Activated naive CD4-positive, alpha-beta T cell treated with anti-CD3 and anti-CD28 coated beads, Interleukin-2, amount 50 U/mL, for 72 hours (primary cell): ENCODE measurements at regions not wholly inside any gene's neighbourhood (a gene's known extent, or its start where the extent isn't known, plus 50 kb on each side); places are given as distances from the start of the nearest gene placed in this dataset.

Experiments
- ATAC-seq, 2 donors: fragments of 150-1000 bp; cut with Tn5 transposase; 2 replicates each; pipeline ENCODE4 v1.10.0; 2021; ENCODE audit warnings: mild to moderate bottlenecking in 2 of 2, moderate library complexity in 2 of 2
- DNase-seq, 2 donors: peaks; one replicate each; pipeline ENCODE4 v3.0.0; 2021 to 2022; ENCODE audit warnings: low spot score in 2 of 2
- H3K27ac Mint-ChIP-seq, 2 donors: one replicate each; pipeline ENCODE4 v1.8.0; 2022; ENCODE audit warnings: mild to moderate bottlenecking in 2 of 2, mixed read lengths in 2 of 2
- H3K36me3 Mint-ChIP-seq, 2 donors: one replicate each; pipeline ENCODE4 v1.8.0; 2022; ENCODE audit warnings: mixed read lengths in 2 of 2
- H3K9me3 Mint-ChIP-seq, 2 donors: one replicate each; pipeline ENCODE4 v1.8.0; 2022; ENCODE audit warnings: mixed read lengths in 2 of 2

DNA sequence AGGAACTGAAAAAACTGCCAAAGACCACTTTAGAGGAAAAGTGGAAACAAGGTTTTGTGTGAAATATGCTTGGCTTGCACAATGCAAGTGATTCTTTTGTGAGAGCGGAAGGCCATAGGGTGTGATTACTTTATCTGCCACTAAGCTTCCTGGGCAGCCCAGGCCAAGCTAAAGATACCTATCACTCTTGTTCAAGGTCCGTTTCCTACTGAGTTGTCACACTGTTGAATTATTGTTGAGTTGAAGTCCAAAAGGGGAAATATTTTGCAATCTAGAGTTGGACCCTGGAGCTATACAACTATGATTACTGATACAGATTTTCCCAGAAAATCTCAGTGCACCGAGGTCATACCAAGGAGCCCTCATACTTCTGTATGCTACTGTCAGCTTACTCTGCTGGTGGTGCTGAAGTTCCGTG is 72.7 kb upstream of the CTAGE1 start:
- no peak for ATAC-seq
- Mint-ChIP-seq H3K9me3 (peaks cover 4% of the 10 kb centered on the region in 2 donors), H3K27ac (no peak overlapping the region), H3K36me3 (no peaks in the 10 kb centered on the region)
- no peak for DNase-seq

DNA sequence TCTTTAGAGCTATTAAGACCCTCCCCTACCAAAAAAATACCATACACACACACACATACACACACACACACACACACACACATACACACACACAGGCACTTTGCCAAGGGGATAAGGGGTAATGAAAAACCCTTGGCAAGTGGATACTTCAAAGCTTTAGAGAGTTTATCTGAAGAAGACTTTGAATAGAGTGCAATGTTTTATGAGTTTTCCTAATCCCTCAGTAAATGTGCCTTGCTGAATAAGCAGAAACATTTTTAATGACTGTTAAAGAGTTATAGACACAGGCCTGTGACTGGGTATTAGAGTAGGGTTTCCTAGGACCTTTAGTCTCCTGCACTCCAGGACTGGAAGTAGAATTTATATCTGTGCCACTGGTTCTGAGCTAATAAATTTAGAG is 75.5 kb upstream of the CTAGE1 start:
- DNase-seq: no peak
- H3K27ac Mint-ChIP-seq: no peak overlapping the region
- peaks cover 9 to 10% of the 10 kb centered on the region in 2 donors for H3K9me3 Mint-ChIP-seq
- no peak for ATAC-seq
- H3K36me3 Mint-ChIP-seq: no peaks in the 10 kb centered on the region

- peaks cover 4 to 10% of the 10 kb centered on the region in 2 donors for H3K9me3 Mint-ChIP-seq
- H3K27ac Mint-ChIP-seq: no peak overlapping the region
- DNase-seq (no peak), ATAC-seq (no peak)
- no peaks in the 10 kb centered on the region for H3K36me3 Mint-ChIP-seq
Measured at GRCh38 chr18:22493940-22494339, 76.2 kb upstream of the CTAGE1 start.

DNA sequence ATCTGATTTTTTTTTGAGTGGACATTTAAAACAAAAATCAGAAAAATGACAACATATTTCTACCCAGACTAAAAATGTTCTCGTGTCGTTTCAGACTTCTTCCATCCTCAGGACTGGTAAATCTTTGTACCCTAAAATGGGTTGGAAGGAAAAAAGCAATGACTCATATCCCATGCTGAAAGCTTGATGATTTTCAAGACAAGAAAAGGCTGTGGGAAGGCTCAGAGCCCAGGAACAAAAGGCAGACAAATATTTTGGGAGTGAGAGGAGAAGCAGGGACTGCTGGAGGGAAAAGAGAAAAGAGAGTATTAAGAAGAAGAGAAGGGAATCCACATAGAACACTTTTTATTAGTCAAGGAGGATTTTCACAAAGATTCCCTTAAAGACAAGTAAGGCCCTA is 77.1 kb upstream of the CTAGE1 start:
- no peak overlapping the region for H3K27ac Mint-ChIP-seq
- peaks cover 4 to 10% of the 10 kb centered on the region in 2 donors for H3K9me3 Mint-ChIP-seq
- ATAC-seq: no peak
- no peak for DNase-seq
- H3K36me3 Mint-ChIP-seq: no peaks in the 10 kb centered on the region

- no peak for DNase-seq
- Mint-ChIP-seq H3K27ac (no peak overlapping the region), H3K9me3 (peaks cover 4 to 6% of the 10 kb centered on the region in 2 donors), H3K36me3 (no peaks in the 10 kb centered on the region)
- ATAC-seq: no peak
Measured at GRCh38 chr18:22499421-22499820, 81.7 kb upstream of the CTAGE1 start.

- no peak for ATAC-seq
- H3K9me3 Mint-ChIP-seq: no peaks in the 10 kb centered on the region
- DNase-seq: no peak
- H3K36me3 Mint-ChIP-seq: no peaks in the 10 kb centered on the region
- peak overlapping the region in 1 of 2 donors; percentile 44 for H3K27ac Mint-ChIP-seq
Measured at GRCh38 chr18:22503803-22504202, 86.1 kb upstream of the CTAGE1 start.

- Mint-ChIP-seq H3K27ac (no peak overlapping the region), H3K36me3 (no peaks in the 10 kb centered on the region), H3K9me3 (no peaks in the 10 kb centered on the region)
- ATAC-seq (no peak), DNase-seq (no peak)
Measured at GRCh38 chr18:22504251-22505030, 86.7 kb upstream of the CTAGE1 start.

- ATAC-seq: no peak
Measured at GRCh38 chr18:22505141-22505591, 87.5 kb upstream of the CTAGE1 start.

DNA sequence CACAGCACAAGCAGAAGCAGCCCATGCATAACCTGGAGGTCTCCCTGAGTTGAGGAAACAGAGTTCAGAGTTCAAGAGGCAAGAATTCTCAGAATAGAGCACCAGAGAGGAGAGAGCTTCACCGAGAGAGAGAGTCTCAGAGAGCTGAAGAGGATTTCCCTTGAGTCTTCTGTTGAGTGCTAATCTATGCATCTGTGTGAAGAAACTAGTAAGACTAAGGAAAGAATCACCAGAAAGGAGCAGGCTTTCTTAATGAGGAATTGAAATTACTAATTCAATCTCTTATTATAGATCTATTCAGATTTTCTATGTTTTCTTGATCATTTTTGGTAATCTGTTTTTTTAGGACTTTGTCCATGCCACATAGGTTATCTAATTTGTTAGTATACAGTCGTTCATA is 89.3 kb upstream of the CTAGE1 start:
- no peak overlapping the region for H3K27ac Mint-ChIP-seq
- DNase-seq (no peak), ATAC-seq (no peak)
- H3K36me3 Mint-ChIP-seq: no peaks in the 10 kb centered on the region
- peaks cover 0 to 7% of the 10 kb centered on the region in 2 donors for H3K9me3 Mint-ChIP-seq

More at GRCh38 chr18:22505141-22505591, 87.5 kb upstream of the CTAGE1 start:
- Mint-ChIP-seq H3K9me3 (peaks cover 0 to 4% of the 10 kb centered on the region in 2 donors), H3K27ac (no peak overlapping the region), H3K36me3 (no peaks in the 10 kb centered on the region)
- no peak for DNase-seq

- H3K27ac Mint-ChIP-seq: no peak overlapping the region
- DNase-seq (no peak), ATAC-seq (no peak)
- no peaks in the 10 kb centered on the region for H3K36me3 Mint-ChIP-seq
- H3K9me3 Mint-ChIP-seq: peaks cover 0 to 7% of the 10 kb centered on the region in 2 donors
Measured at GRCh38 chr18:22509423-22509822, 91.7 kb upstream of the CTAGE1 start.

GRCh38 chr18:22510697-22511096 is 93.0 kb upstream of the CTAGE1 start:
- ATAC-seq (no peak), DNase-seq (no peak)
- peaks cover 0 to 7% of the 10 kb centered on the region in 2 donors for H3K9me3 Mint-ChIP-seq
- H3K27ac Mint-ChIP-seq: no peak overlapping the region
- H3K36me3 Mint-ChIP-seq: no peaks in the 10 kb centered on the region

DNA sequence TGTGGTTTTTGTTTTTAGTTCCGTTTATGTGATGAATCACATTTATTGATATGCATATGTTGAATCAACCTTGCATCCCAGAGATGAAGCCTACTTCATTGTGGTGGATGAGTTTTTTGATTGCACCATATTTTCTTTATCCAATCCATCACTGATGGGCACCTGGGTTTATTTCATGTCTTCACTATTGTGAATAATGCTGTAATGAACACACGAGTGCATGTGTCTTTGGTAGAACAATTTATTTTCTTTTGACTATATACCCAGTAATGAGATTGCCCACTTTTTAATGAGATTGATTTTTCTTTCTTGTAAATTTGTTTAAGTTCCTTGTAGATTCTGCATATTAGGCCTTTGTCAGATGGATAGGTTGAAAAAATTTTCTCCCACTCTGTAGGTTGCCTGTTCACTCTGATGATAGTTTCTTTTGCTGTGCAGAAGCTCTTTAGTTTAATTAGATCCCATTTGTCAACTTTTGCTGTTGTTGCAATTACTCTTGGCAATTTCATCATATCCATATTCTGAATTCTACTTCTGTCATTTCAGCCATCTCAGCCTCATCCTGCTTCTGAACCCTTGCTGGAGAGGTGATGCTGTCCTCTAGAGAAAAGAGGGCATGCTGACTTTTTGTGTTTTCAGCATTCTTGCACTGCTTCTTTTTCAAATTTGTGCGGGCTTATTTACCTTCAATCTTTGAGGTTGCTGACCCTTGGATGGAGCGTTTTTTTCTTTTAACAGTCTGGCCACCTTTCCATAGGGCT is 96.2 kb upstream of the CTAGE1 start:
- no peak for DNase-seq
- Mint-ChIP-seq H3K36me3 (no peaks in the 10 kb centered on the region), H3K27ac (no peak overlapping the region), H3K9me3 (peaks cover 0 to 7% of the 10 kb centered on the region in 2 donors)
- no peak for ATAC-seq

GRCh38 chr18:22514655-22515054 is 96.9 kb upstream of the CTAGE1 start:
- no peak for ATAC-seq
- no peak for DNase-seq
- H3K36me3 Mint-ChIP-seq: no peaks in the 10 kb centered on the region
- peaks cover 0 to 6% of the 10 kb centered on the region in 2 donors for H3K9me3 Mint-ChIP-seq
- no peak overlapping the region for H3K27ac Mint-ChIP-seq

DNA sequence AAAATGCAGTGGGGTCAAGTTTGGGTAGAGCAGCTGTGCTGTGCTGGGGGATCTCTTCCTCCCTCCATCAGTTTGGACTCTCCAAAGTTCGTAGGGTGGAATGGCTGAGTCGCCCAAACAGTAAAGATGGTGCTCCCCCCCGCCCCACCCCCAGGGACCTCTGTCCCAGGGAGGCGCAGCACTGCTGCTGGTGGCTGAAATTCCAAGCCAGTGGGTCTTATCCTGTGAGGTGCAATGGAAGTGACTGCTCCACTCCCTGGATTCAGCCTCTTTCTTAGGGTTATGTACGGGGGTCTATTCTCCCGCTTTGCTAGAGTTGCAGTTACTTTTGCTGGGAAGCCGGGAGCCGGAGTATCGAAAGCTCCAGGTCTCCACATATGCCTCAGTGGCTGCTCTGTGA is 97.5 kb upstream of the CTAGE1 start:
- no peak for DNase-seq
- Mint-ChIP-seq H3K27ac (no peak overlapping the region), H3K9me3 (peaks cover 0 to 3% of the 10 kb centered on the region in 2 donors)

DNA sequence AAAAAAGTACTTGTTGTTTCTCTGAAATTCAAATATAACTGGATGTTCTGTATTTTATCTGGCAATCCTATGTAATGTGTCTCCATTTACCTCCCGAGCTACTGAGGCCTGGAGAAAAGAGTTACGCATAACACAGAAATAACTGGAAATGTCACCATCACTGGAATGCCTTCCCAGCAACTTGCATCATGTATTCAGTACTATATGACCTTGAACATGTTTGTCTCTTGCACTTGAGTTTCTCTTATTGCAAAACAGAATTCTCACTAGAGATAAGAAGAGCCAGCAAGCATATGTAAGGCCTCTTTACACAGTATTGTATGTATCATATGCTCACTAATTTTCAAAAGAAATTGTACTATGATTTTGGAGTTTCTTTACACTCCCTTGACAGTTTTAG is 99.6 kb upstream of the CTAGE1 start:
- Mint-ChIP-seq H3K36me3 (no peaks in the 10 kb centered on the region), H3K27ac (no peak overlapping the region), H3K9me3 (no peaks in the 10 kb centered on the region)
- DNase-seq (no peak), ATAC-seq (no peak)

More for the DNA sequence above, 97.5 kb upstream of the CTAGE1 start:
- no peak for ATAC-seq
- no peaks in the 10 kb centered on the region for H3K36me3 Mint-ChIP-seq

DNA sequence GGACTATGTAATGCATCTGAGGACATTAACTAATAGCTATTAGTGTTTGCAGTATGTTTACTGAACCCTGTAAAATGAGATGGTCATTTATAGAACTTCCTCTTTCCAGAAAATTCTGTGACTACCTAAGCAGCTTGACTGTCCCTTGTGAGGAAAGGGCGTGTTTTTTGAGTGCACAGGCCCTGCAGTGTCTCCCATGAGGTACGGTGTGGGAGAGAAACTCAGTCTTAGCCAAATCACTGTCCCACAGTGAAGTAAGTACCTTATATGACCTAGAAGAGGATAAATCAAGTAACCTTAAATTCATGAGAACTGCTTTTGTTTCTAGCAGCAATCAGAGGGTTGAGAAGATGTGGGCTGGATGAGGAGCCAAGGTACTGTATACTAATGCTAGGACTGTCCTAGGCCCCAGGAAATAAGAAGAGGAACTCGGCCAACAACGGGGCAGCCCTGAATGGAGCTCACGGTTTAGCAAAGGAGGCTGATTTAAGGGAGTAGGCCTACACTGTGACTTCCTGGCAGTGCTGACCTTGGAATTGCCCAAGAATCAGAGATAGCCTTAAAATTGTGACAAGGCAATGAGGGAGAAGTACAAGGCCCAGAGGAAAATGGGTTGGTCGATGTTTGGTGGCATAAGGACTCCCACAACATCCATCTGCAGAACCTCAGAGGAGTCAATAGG is 103.5 kb upstream of the CTAGE1 start:
- H3K36me3 Mint-ChIP-seq: peaks cover 0 to 4% of the 10 kb centered on the region in 2 donors
- H3K9me3 Mint-ChIP-seq: peaks cover 0 to 7% of the 10 kb centered on the region in 2 donors
- no peak overlapping the region for H3K27ac Mint-ChIP-seq
- ATAC-seq: no peak
- DNase-seq: no peak

DNA sequence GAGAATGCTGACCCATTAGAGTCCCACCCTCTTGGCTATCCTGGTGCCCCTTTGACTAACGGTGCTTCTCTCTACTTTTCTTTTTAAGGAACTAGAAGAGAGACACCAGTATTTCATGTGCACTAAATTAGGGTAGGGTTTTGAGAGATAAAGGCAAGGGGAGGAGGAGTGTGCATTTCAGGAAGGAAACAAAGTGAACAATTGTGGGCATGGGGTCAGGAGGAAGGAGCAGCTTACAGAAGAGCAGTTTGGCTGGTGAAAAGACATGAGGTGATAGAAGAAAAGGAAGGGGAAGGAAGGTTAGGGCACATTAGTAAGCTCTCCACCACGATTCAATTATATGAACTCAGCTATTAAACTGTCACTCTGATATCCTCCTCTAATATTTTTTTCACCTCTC is 105.8 kb upstream of the CTAGE1 start:
- H3K9me3 Mint-ChIP-seq: peaks cover 4 to 8% of the 10 kb centered on the region in 2 donors
- ATAC-seq: no peak

More for the DNA sequence above, 105.8 kb upstream of the CTAGE1 start:
- no peak for DNase-seq
- Mint-ChIP-seq H3K36me3 (peaks cover 4 to 6% of the 10 kb centered on the region in 2 donors), H3K27ac (no peak overlapping the region)
